ENCODE measurements at regions not wholly inside any gene's neighbourhood (a gene's known extent, or its start where the extent isn't known, plus 50 kb on each side); places are given as distances from the start of the nearest gene placed in this dataset.

- in situ Hi-C loops (cut with MboI; ENCODE audit: low sequenced_read_pairs): no loop called here
These were observed 124.2 kb downstream of the TMEM161B start for GRCh38 chr5:88144219-88145001.

GRCh38 chr5:88143693-88144218 lies 124.9 kb downstream of the TMEM161B start:
- in situ Hi-C loops (cut with MboI; ENCODE audit: low sequenced_read_pairs): no loop called here

- in situ Hi-C loops (cut with MboI; ENCODE audit: low sequenced_read_pairs): no loop called here
These were observed 125.6 kb downstream of the TMEM161B start for GRCh38 chr5:88142886-88143692.

DNA sequence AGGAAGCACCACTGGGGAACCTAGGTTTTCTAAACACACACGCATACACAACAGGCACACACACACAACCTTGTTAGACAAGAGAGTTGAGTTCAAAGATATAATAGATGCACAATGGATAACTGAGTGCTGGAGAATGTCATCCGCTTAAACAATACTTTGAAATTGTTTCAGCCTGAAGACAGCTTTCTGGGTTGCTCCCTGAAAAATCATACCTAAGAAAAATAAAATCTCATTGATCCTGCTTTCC lies 126.1 kb downstream of the TMEM161B start:
- in situ Hi-C loops (cut with MboI; ENCODE audit: low sequenced_read_pairs): no loop called here

DNA sequence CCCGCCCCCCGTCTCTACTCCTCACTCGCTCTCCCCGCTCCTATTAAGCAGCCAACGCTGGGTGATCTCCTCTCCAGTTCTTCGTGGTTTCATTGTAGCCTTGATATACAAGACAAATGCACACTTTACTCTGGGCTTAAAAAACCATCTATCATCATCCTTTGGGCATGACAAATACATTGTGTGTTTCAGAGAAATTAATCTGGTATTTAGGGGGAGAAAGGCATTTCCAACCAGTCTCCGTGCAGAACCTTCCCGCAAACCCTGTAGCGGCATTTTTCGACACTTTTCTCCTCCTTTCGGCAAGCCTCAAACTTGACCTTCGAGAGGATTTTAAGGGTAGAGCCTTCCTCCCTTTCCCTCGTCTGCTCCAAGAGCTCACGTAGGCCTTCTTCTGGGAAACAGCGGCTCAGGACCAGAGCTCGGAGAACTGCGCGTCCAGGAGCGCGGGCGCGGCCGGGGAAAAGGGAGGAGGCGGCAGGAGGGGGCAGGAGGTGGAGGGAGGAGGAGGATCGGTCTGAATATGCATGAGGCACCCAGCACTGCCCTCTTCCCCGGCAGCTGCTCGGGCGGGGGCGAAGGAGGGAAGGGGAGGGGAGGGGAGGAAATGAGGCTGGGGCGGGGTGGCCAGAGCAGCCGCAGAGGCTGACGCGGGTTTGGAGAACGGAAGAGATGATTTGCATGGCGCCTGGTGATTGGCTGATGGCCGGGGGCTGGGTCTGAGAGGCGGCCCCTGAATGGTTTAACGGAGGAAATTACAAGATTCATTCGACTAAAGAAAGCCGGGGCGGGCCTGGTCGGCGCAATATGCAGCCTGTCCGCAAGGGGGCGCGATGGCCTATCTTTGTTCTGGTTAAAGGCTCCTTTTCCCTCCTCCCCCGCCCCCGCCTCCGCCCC lies 127.5 kb downstream of the TMEM161B start:
- in situ Hi-C loops (cut with MboI; ENCODE audit: low sequenced_read_pairs): no loop called here

GRCh38 chr5:88140396-88140855 lies 128.2 kb downstream of the TMEM161B start:
- in situ Hi-C loops (cut with MboI; ENCODE audit: low sequenced_read_pairs): no loop called here

GRCh38 chr5:88130211-88130815 lies 138.3 kb downstream of the TMEM161B start:
- in situ Hi-C loops (cut with MboI; ENCODE audit: low sequenced_read_pairs): no loop called here

DNA sequence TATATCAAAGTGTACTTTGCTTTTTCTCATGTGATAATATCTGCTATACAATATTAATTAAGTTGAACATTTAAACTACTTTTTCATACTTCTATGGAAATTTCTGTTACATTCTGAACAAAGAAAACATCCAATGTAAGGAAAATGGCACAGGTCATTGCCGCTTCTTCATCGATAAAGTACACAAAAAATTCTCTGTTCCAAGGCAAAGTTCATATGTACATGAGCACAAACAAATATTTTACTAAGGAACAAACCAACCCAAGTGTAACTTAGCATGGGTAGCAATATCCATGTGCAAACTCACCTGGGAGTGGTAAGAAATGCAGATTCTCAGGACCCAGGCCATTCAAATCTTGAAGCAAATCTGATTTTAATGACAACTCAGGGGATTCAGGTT lies 139.8 kb downstream of the TMEM161B start:
- in situ Hi-C loops (cut with MboI; ENCODE audit: low sequenced_read_pairs): no loop called here

DNA sequence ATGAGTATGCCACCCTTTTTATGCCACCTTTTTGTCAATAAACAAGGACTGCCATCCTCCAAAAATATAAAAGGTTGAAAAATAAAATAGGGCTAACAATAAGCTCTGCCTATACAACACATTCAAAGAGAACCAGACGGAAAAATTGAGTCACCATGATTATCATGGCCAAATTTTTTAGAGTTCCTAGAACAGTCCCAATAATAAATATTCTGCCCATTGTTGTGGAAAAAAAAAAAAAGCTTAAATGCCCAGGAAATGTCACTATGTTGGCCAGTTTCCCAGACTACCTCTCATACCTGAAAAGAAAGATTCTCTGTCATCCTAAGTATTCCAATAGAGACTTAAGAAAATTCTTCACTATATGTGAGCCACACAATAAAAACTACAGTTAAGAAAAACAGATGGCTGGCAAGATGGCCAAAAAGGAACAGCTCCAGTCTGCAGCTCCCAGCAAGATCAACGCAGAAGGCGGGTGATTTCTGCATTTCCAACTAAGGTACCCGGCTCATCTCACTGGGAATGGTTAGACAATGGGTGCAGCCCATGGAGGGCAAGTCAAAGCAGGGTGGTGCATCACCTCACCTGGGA lies 149.0 kb downstream of the TMEM161B start:
- in situ Hi-C loops (cut with MboI; ENCODE audit: low sequenced_read_pairs): no loop called here

GRCh38 chr5:88118179-88118578 lies 150.5 kb downstream of the TMEM161B start:
- in situ Hi-C loops (cut with MboI; ENCODE audit: low sequenced_read_pairs): no loop called here

DNA sequence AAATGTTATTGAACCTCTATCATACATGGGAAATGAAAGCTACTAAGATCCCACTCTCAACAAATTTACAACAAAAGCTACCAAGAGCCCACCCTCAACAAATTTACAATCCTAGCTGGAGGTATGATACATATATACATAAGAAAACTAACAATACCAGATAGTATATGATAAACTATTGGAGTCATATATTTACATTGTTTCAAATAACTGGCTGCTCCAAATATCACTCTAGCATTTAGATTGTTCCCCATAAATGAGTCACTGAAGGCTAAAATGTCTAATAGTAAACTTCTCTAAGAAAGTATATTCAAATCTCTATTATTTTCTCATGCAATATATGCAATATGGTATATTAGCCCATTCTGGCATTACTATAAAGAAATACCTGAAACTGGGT lies 151.1 kb downstream of the TMEM161B start:
- in situ Hi-C loops (cut with MboI; ENCODE audit: low sequenced_read_pairs): no loop called here

DNA sequence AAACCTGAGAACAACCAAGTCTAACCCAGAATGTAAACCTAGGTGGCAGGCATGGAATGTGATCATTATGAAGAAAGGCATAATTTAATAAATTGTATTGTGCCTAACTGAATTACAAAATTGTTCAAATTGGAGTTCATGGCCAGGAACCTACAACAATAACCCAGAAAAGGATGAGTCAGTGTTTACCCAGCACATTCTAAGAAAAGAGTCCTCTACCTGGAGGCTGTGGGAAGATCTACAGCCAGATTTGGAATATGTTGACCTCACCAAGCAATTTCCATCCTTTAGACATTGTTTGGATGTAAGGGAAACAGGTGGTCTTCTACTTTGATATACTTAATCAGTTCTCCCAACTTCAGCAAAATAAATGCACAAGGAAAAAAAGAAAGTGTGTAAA lies 152.2 kb downstream of the TMEM161B start:
- in situ Hi-C loops (cut with MboI; ENCODE audit: low sequenced_read_pairs): no loop called here

GRCh38 chr5:88115211-88115610 lies 153.4 kb downstream of the TMEM161B start:
- in situ Hi-C loops (cut with MboI; ENCODE audit: low sequenced_read_pairs): no loop called here

DNA sequence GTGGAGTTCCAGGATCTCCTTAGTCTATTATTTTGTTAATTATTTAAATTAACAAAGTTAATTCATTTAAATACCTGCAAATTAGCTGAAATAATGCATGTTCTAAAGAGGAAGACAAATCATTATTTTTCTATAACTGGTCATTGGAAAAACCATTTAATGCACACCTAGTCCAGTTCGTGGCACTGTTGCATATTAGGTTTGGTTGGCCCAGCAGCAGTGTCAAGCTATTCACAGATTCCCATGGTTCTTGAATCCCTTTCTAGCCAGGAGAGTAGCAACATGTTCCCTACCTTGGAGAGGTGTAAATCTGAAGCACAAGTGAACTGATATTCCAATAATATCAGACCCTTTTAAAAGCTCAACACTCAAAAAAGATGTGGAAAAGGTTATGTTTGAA lies 155.2 kb downstream of the TMEM161B start:
- in situ Hi-C loops (cut with MboI; ENCODE audit: low sequenced_read_pairs): no loop called here

DNA sequence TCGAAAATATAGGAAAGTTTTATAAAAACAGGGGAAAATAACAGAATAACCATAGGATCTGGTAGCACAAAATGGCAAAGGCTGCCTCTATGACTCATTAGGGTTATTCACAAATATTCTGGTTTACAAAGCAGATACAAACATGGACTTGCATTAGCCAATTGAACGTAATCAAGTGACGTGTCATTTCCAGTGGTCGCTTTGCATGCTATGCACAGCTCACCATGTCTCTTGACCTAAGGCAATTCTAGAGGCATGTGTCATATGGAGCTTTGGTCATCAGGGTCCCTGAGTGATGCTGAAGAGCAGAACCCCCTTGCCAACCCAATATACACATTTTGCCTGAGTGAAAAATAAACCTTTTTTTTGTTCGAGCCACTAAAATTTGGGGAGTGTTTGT lies 158.8 kb downstream of the TMEM161B start:
- in situ Hi-C loops (cut with MboI; ENCODE audit: low sequenced_read_pairs): no loop called here

DNA sequence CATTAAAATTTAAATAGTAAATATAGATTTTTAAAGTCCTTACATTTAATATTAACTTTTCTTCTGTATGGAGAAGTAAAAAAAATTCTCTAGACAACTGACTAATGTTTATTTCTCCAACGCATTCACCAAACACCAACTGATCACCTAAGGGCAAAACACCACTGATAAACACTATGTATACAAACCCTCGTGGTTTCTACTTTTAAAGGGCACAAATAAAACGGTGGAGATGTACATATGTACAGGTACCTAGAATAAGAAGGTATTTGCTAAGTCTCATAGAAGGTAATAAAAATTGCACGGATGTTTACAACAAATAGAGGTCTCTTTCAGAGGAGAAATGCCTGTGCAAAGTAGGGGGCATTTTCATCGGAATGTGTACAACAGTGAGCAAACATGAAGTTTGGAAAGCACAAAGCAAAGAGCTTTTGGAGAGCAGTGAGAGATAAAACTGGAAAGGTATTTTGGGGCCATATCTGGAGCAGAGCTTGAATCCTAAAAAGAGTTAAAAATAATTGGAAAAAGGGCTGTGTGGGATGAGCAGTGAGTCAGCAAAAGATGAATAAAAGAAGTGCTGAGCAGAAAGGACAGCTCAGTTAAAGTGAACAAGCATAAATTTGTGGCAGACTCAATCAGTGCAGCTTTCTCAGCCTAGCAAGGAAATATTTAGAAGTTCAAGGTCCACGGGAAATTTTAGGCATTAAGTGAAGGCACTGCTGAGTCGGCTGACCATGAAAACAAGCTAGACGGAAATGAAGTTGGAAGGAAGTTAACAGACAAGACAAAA lies 160.0 kb downstream of the TMEM161B start:
- in situ Hi-C loops (cut with MboI; ENCODE audit: low sequenced_read_pairs): no loop called here

DNA sequence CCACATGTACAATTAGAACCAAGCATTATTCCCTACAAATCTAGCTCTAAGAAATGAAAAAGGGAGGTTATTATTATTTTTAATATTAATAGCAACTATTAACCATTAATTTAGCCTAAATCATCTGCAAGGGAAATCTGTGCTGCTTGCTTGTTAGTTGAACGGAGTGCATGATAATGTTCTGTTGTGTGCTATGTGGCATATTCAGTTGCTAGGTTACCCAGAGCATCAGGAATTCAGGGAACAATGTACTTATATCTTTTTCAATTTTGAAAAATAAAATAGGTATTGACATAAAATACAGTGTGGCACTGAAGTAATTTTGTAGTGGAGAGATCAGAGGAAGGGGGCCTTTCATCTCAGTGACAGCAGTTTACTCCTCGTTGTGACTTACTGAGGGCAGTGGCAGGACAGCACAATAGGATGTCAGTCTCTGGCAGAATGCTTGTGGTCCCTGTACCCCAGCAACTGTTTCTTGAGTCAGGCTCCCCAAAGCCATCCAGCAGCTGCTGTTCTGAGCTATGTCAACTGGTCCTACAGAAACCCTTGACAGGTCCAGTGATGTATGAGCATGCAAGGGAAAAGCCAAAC lies 173.6 kb downstream of the TMEM161B start:
- in situ Hi-C loops (cut with MboI; ENCODE audit: low sequenced_read_pairs): no loop called here

DNA sequence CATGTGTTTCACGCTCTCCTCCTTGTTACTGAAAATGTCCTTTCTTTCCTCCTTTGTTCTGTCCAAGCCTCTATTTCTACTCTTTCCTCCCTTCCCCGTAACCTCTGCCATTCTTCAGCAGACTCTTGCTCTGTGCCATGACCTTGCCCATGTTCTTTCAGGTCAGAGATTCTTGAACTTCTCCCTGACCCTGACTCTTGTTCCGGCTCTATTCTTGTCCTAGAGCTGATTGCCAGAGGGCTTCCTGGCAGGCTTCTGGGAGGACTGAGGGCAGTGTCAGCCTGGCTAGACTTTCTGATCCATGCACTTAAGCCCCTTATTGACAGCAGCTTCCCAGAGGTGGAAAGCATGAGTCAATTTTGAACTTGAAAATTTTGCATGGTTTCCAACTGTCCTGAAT lies 174.2 kb downstream of the TMEM161B start:
- in situ Hi-C loops (cut with MboI; ENCODE audit: low sequenced_read_pairs): no loop called here

DNA sequence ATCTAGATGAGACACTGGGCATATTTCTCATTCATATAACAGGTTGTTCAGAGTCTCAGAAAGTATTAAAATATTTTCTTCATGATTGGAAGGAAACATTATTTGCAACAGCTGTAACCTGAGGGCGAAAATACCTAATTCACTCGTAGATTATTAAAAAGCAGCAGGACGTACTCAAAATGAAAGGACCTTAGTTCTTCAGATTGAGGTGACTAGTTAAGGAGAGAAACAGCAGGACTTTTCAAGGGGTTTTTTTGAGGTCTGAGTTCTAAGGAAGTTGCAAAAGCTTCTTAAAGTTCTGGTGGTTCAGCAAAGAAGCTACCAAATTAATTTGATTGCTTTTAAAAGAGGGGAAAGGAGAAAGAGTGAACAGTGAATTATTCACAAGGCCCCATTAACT lies 174.9 kb downstream of the TMEM161B start:
- in situ Hi-C loops (cut with MboI; ENCODE audit: low sequenced_read_pairs): no loop called here
